ENCODE measurements at regions not wholly inside any gene's neighbourhood (a gene's known extent, or its start where the extent isn't known, plus 50 kb on each side); places are given as distances from the start of the nearest gene placed in this dataset.

DNA sequence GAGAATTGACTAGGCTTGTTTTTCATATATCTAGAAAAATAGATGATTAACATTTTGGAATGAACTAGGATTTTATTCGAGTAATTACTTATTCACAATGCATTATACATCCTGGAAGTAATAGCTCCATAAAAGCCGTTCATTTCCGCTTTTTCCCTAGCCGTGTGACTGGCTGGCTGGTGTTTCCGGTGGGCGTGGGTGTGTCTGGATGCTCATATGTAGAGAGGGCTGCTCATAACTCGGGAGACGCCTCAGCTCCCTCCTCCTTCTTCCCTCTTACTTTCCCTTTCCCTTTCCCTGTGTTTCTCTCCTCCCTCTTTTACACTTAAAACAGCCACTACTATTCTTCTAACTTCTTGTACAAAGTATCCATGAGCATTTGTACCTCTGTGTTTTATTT, 187.7 kb upstream of the VSTM2A start:
- TF ChIP-seq POLR2A (IDR thresholded peaks at IDR 0.05; ENCODE audit: low read length): no peak
- no peak for TF ChIP-seq GATA1 (IDR thresholded peaks at IDR 0.05; ENCODE audit: low read depth, low read length)
